GM12801 (cell line): ENCODE measurements at regions not wholly inside any gene's neighbourhood (a gene's known extent, or its start where the extent isn't known, plus 50 kb on each side); places are given as distances from the start of the nearest gene placed in this dataset.

Experiments
- TF ChIP-seq, protein P1 (sequence below): IDR thresholded peaks from one replicate; pipeline ENCODE4 v1.5.1; 2011; ENCODE audit warnings: control low read depth; ENCODE audit not compliant: insufficient read length; ENCODE audit errors: extremely low read depth

DNA sequence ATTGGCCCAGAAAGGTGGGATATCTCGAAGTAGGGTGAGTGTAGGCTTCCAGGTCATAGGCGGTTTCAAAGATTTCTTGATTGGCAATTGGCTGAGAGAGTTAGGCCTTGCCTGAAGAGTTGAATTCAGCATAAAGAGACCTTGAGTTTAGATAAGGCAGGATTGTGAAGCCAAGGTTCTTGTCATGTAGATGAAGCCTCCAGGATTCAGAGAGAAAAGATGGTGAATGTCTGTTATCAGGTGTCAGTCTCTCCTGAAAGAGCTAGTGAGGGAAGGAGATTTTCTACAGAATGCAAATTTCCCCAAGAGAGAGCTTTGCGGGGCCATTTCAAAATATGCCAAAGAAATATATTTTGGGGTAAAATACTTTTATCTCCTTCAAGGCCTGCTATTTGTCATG lies 217.0 kb upstream of the TLE3 start:
- TF ChIP-seq, protein P1, sequence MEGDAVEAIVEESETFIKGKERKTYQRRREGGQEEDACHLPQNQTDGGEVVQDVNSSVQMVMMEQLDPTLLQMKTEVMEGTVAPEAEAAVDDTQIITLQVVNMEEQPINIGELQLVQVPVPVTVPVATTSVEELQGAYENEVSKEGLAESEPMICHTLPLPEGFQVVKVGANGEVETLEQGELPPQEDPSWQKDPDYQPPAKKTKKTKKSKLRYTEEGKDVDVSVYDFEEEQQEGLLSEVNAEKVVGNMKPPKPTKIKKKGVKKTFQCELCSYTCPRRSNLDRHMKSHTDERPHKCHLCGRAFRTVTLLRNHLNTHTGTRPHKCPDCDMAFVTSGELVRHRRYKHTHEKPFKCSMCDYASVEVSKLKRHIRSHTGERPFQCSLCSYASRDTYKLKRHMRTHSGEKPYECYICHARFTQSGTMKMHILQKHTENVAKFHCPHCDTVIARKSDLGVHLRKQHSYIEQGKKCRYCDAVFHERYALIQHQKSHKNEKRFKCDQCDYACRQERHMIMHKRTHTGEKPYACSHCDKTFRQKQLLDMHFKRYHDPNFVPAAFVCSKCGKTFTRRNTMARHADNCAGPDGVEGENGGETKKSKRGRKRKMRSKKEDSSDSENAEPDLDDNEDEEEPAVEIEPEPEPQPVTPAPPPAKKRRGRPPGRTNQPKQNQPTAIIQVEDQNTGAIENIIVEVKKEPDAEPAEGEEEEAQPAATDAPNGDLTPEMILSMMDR = no peak

DNA sequence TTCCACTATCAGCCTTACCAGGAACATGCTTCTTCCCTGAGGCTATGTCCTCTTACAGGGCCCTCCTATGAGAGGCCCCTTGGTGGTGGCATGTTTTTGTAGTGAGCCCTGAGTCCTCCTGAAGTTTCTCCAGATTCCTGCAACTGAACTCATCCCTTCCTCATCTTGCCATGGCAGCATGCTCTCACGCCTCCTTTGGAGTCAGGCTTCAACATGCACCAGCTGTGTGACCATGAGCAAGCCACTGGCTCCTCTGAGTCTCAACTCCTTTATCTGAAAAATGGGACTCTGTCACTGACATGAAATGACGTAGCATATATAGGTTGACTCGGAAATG lies 216.3 kb upstream of the TLE3 start:
- TF ChIP-seq, protein P1 = no peak

DNA sequence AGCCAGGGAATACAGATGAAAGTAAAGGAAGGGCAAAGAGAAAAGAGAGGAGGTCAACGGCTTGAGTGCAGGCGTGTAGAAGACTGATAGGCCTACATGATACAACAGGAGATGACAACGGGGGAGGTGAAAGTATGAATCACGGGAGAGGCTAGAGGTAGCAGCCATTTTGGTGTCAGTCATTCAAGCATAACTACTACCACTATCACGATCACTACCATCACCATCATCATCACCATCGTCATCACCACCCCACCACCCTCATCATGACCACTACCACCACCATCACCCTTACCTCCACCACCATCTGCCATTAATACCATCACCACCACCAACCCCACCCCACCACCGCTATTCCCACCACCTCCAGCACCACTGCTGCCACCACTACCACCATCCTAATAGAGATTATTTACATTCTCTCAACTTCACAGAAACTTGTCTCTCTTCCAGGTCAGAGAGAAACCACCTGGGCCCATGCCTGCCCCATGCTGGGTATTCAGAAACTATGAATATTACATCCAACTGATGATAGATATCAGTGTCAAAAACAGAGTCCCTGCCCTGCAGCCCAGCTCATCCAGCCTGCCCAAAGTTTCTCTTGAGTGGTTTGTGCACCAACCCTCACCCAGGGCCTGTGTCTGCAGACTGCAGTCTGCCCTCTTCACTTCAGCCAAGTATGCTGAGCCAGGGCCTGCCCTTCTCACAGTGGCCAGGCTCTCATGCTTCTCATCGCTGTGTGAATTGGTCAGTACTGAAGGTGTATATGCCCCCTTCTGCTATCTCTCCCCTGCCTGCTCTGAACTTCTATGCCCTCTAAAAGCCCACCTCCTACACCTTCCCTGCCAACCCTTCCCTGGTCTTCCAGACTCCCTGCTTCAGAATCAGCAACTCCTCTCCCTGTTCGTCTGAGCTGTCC lies 215.6 kb upstream of the TLE3 start:
- TF ChIP-seq, protein P1 = no peak

DNA sequence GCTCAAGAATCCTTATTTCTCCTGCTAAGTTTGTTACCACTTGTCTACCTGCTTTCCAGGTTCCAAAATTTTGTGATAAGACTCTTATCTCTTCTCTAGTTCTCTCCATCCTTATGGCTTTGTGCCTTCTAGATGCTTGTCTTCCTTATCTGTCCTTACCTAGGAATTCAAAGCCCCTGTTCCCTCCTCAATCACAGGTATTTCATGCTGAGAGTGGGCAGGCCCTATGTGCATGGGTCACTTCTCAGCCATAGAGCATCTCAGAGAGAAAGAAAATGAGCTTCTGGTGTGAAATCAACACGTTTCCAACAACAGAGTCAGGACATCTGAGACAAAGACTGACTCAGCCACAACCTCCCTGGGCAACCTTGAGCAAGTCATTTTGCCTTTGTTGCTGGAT lies 214.1 kb upstream of the TLE3 start:
- TF ChIP-seq, protein P1 = no peak

DNA sequence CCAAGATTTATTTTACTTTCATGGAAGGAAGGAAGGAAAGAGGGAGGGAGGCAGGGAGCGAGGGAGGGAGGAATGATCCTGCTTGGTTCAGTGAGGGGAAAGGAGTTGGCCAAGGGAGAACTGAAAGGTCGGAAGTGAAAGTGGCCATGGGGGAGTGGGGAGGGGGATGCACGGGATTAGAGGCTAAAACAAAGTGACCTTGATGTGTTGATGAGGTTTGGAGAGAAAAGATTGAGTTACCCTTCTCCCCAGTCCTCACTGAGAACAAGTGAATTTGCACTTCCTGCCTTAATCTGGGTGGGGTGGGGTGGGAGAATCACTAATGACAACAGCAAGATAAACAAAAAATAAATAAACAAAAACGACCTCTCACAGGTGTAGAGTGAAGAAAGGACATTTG lies 212.0 kb upstream of the TLE3 start:
- TF ChIP-seq, protein P1 = no peak

DNA sequence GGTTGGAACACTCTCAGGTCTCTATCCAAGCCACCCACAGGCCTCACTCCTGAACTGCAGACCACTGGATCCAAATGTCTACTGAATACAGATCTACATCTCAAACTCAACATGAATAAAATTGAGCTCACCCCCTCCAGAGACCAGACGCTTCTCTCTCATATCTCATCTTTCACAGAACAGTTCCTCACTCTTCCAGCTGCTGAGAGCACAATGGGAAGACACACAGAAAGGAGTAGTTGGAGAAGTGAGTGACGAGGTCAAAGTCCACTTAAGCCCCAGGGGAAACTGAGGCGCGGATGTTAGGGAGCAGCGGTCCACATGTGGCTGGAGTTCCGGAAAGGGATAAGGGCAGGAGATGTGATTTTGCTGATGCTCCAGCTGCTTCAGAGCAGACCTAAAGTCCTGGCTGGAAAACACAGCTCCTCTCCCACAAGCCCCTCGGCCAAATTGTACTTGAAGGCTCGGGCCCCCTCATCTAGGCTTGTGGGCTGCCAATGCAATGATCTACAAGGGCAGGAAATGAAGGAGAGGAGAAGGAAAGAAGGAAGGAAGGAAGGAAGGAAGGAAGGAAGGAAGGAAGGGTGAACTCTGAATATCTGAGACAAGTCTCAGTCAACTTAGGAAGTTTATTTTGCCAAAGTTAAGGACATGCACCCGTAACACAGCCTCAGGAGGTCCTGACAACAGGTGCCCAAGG lies 211.2 kb upstream of the TLE3 start:
- TF ChIP-seq, protein P1 = no peak

DNA sequence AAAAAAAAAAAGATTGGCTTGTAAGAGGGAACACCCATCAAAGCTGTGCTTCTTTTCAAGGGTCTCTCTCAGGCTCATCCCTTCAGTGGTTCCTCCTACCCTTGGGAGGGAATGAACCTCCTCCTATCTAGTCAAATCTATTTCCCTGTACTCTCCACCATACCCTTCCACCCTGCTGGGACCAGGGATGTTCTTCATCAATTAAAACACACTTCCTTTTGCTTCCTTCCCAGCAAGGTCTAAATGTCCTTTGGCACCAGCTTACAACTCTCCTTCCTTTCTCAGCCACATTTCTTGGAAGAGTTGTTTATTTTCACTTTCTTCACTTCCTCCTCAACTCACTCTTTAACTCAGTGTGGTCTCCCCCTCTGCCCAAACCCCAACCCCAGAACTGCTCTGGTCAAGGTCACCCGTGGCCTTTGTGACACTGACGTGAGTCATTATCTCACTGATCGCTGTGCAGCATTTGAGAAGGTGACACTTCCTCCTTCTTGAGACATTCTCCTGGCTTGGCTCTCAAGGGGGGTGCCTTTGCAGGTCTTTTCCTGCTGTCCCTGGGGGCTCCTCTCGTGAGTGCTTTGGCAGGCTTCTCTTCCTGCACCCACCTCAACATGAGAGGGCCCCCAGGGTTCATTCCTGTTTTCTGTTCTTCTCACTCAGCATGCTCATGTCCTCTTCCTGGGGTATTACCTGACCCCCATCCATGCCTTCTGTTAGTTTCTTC lies 210.5 kb upstream of the TLE3 start:
- TF ChIP-seq, protein P1 = no peak
